ENCODE measurements at regions not wholly inside any gene's neighbourhood (a gene's known extent, or its start where the extent isn't known, plus 50 kb on each side); places are given as distances from the start of the nearest gene placed in this dataset.

DNA sequence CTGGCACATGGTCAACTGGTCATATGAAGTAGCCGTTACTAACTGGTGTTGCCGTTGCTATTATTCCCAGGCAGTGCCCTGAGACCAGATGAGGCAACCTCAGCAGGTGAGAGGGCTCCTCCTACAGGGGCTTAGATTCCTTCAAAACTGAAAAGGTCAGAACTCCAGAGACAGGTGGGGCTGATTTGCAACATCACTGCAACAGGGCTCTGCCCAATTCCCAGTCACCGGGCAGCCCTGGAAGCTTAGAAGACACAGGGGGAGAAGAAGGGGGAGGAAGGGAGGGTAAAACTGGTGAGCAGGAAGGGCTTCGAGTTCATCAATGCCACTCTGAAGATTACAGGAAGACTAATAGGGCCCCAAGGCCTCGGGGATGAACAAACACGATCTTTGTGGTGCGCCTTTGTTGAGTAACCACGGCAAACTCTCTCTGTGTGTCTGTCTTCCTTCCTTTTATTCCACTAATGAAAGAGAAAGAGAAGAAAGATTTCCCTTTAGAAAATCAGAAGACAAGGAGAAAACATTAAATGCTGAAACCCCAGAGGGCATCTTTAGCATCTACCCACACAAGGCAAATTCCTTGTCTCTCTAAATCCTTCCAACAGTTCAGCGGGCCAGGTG lies 749.1 kb upstream of the TBX3 start:
- TF ChIP-seq POLR2A (IDR thresholded peaks at IDR 0.05; ENCODE audit: low read length) (no peak), GATA1 (IDR thresholded peaks at IDR 0.05; ENCODE audit: low read depth, low read length) (no peak)

Data from erythroblast (primary cell).